CD4-positive, alpha-beta T cell (primary cell): ENCODE measurements at regions not wholly inside any gene's neighbourhood (a gene's known extent, or its start where the extent isn't known, plus 50 kb on each side); places are given as distances from the start of the nearest gene placed in this dataset.

ENCODE experiments used
- ATAC-seq: fragments of 200-7000 bp; cut with Tn5 transposase; one replicate; pipeline ENCODE4 v1.10.0; 2022; ENCODE audit warnings: mild to moderate bottlenecking; ENCODE audit not compliant: poor library complexity
- CTCF ChIA-PET: fragments of 350-600 bp; sonication (Branson Sonifier 250); formaldehyde crosslinking; loops from one replicate; lab custom pipeline; 2021; ENCODE audit warnings: antibody characterized with exemption, inconsistent platforms; lab: Charles Lee
- POLR2A ChIA-PET: fragments of 350-600 bp; sonication (Branson Sonifier 250); formaldehyde crosslinking; loops from one replicate; lab custom pipeline; 2021; ENCODE audit warnings: antibody characterized with exemption, inconsistent platforms; lab: Charles Lee
- DNase-seq, 14 experiments: peaks; one replicate each; pipeline ENCODE4 v3.0.0-alpha.2; 2013 to 2020; ENCODE audit warnings: mixed read lengths in 2 of 14
- H3K27ac ChIP-seq, 2 donors: one replicate each; pipeline versions ENCODE4 v1.5.1 to v1.7.0; 2013; ENCODE audit warnings: low read length in 2 of 2, low read depth in 1 of 2, mild to moderate bottlenecking in 1 of 2
- H3K27me3 ChIP-seq, 2 experiments: 1 replicate in 1 of 2; 2 replicates in 1 of 2; pipeline versions ENCODE4 v1.6.1 to v1.7.0; 2013; ENCODE audit warnings: low read length in 2 of 2, control low read depth in 1 of 2, mild to moderate bottlenecking in 1 of 2, moderate library complexity in 1 of 2; ENCODE audit not compliant: insufficient read depth in 2 of 2, control insufficient read depth in 1 of 2
- H3K36me3 ChIP-seq: one replicate; pipeline ENCODE4 v1.6.1; 2013; ENCODE audit warnings: low read length, control low read depth; ENCODE audit not compliant: insufficient read depth
- H3K4me1 ChIP-seq: one replicate; pipeline ENCODE4 v1.6.1; 2013; ENCODE audit warnings: low read length, control low read depth; ENCODE audit not compliant: insufficient read depth
- H3K4me3 ChIP-seq: one replicate; pipeline ENCODE4 v1.5.1; 2013; ENCODE audit warnings: mild to moderate bottlenecking, low read length, moderate library complexity
- H3K9me3 ChIP-seq, 2 experiments: 1 replicate in 1 of 2; 2 replicates in 1 of 2; pipeline versions ENCODE4 v1.6.1 to v1.7.0; 2013; ENCODE audit warnings: low read length in 2 of 2, mild to moderate bottlenecking in 2 of 2, control low read depth in 1 of 2, moderate library complexity in 1 of 2; ENCODE audit not compliant: control insufficient read depth in 1 of 2, insufficient read depth in 1 of 2
- H3K27ac Mint-ChIP-seq: one replicate; pipeline ENCODE4 v1.8.0; 2020; ENCODE audit warnings: mixed read lengths
- H3K27me3 Mint-ChIP-seq: one replicate; pipeline ENCODE4 v1.8.0; 2021; ENCODE audit warnings: mixed read lengths
- H3K36me3 Mint-ChIP-seq: one replicate; pipeline ENCODE4 v1.8.0; 2021; ENCODE audit warnings: low read depth, mixed read lengths
- H3K4me1 Mint-ChIP-seq: one replicate; pipeline ENCODE4 v1.8.0; 2021; ENCODE audit warnings: low read depth, mixed read lengths
- H3K4me3 Mint-ChIP-seq: one replicate; pipeline ENCODE4 v1.8.0; 2020; ENCODE audit warnings: mild to moderate bottlenecking, mixed read lengths
- H3K9me3 Mint-ChIP-seq: one replicate; pipeline ENCODE4 v1.8.0; 2020; ENCODE audit warnings: mixed read lengths
- intact Hi-C, 2 experiments: fragments of 100-400 bp; cut with DNase I in 1 of 2; cut with micrococcal nuclease in 1 of 2; formaldehyde crosslinking; loops; one replicate each; pipeline versions ENCODE4 v1.15.1 to v1.9.0; 2023 to 2025; cut with DNase I, micrococcal nuclease
- TF ChIP-seq, protein P1 (sequence below): fragments of 200-600 bp; IDR thresholded peaks from one replicate; pipeline ENCODE4 v1.8.0; 2022; ENCODE audit warnings: antibody characterized with exemption, mild to moderate bottlenecking

DNA sequence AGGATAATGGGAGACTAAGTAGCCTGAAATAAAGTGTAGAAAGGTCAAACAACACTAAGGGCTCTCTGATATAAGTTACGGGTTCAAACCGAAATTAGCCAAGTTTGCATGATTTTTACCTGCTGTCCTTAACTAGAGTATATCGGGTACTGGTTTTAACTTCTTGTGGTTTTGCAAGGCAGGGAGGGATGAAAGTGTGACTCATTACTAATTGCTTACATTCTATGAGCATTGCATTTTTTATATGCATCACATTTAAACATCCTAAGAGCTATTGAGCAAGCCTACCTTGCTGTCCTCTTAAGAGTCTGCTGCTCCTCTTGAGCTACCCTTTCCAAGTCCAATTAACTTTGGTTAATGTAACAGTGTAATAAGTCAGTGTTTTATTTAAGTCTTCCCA lies 415.4 kb downstream of the SLITRK5 start:
- Mint-ChIP-seq H3K4me1 (no peaks in the 10 kb centered on the region), H3K4me3 (no peak overlapping the region), H3K27me3 (no peaks in the 10 kb centered on the region), H3K27ac (no peak overlapping the region), H3K36me3 (no peaks in the 10 kb centered on the region), H3K9me3 (no peaks in the 10 kb centered on the region)
- Histone ChIP-seq H3K9me3 (peaks cover 0 to 2% of the 10 kb centered on the region in 2 experiments), H3K27ac (no peak overlapping the region), H3K4me1 (no peaks in the 10 kb centered on the region), H3K4me3 (no peak overlapping the region), H3K36me3 (no peaks in the 10 kb centered on the region), H3K27me3 (no peaks in the 10 kb centered on the region)
- ATAC-seq (no peak), DNase-seq (no peak)
- TF ChIP-seq, protein P1, sequence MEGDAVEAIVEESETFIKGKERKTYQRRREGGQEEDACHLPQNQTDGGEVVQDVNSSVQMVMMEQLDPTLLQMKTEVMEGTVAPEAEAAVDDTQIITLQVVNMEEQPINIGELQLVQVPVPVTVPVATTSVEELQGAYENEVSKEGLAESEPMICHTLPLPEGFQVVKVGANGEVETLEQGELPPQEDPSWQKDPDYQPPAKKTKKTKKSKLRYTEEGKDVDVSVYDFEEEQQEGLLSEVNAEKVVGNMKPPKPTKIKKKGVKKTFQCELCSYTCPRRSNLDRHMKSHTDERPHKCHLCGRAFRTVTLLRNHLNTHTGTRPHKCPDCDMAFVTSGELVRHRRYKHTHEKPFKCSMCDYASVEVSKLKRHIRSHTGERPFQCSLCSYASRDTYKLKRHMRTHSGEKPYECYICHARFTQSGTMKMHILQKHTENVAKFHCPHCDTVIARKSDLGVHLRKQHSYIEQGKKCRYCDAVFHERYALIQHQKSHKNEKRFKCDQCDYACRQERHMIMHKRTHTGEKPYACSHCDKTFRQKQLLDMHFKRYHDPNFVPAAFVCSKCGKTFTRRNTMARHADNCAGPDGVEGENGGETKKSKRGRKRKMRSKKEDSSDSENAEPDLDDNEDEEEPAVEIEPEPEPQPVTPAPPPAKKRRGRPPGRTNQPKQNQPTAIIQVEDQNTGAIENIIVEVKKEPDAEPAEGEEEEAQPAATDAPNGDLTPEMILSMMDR = no peak
- intact Hi-C loops = no loop called here
- POLR2A ChIA-PET = no interaction called here
- CTCF ChIA-PET = no interaction called here

DNA sequence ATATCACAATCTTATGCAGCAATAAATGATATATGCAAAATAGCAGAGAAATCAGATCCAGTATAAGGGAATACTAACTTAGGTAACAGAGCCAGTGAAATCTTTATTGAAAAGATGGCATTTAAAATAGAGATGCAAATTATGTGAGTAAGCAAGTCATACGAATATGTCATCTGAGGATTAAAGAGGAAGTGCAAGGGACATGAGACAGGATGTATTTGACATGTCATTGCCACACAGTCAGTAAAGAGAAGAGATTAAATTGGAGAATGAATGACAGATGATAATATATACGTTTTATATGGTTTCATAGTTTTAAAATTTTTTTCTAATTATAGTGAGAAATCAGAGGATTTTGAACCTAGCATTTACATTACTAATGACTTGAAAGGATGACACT lies 426.4 kb downstream of the SLITRK5 start:
- H3K4me1 Mint-ChIP-seq = no peaks in the 10 kb centered on the region
- no peaks in the 10 kb centered on the region for H3K36me3 Mint-ChIP-seq
- H3K36me3 ChIP-seq = no peaks in the 10 kb centered on the region
- no peak overlapping the region for H3K27ac Mint-ChIP-seq
- no peak overlapping the region for H3K27ac ChIP-seq
- no peaks in the 10 kb centered on the region for H3K27me3 Mint-ChIP-seq
- ChIA-PET POLR2A (no interaction called here), CTCF (no interaction called here)
- H3K4me3 Mint-ChIP-seq = no peak overlapping the region
- ATAC-seq = no peak
- no peaks in the 10 kb centered on the region for H3K27me3 ChIP-seq
- intact Hi-C loops = no loop called here
- TF ChIP-seq, protein P1 = no peak
- H3K4me1 ChIP-seq = no peaks in the 10 kb centered on the region
- no peak overlapping the region for H3K4me3 ChIP-seq
- no peak for DNase-seq
- H3K9me3 Mint-ChIP-seq = peaks cover 7% of the 10 kb centered on the region
- H3K9me3 ChIP-seq = no peaks in the 10 kb centered on the region

DNA sequence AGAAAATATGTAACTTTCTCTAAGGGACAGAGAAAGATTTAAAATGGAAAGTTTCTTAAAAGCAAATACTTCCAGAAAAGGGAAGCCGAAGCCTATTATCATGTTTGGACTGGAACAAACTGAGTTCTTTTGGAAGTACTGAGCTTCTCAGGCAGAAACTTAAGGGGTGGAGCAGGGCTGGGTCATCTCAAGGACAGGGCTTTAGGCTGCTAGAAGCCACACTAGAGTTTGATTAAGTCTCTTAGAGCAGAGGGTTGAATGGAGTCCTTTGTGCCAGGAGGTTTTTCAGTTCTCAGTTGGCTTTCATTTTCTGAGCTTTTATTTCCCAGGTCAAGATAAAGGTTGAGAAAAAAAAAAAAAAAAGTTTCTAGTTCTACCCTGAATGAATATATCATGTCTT lies 432.7 kb downstream of the SLITRK5 start:
- Mint-ChIP-seq H3K4me1 (peaks cover 5% of the 10 kb centered on the region), H3K36me3 (no peaks in the 10 kb centered on the region), H3K4me3 (no peak overlapping the region), H3K9me3 (peaks cover 2% of the 10 kb centered on the region), H3K27ac (no peak overlapping the region), H3K27me3 (no peaks in the 10 kb centered on the region)
- ChIA-PET POLR2A (no interaction called here), CTCF (no interaction called here)
- Histone ChIP-seq H3K9me3 (no peaks in the 10 kb centered on the region), H3K27me3 (no peaks in the 10 kb centered on the region), H3K4me3 (no peak overlapping the region), H3K4me1 (no peaks in the 10 kb centered on the region), H3K36me3 (no peaks in the 10 kb centered on the region), H3K27ac (no peak overlapping the region)
- ATAC-seq = no peak
- TF ChIP-seq, protein P1 = no peak
- DNase-seq = no peak
- intact Hi-C loops = no loop called here
